Astrocyte of the spinal cord (primary cell): ENCODE measurements at regions not wholly inside any gene's neighbourhood (a gene's known extent, or its start where the extent isn't known, plus 50 kb on each side); places are given as distances from the start of the nearest gene placed in this dataset.

ENCODE experiments used
- DNase-seq: peaks from one replicate; pipeline ENCODE4 v3.0.0; 2011; ENCODE audit warnings: low read depth, low spot score
- H3K4me3 ChIP-seq: 2 replicates; pipeline ENCODE4 v1.5.1; 2011; ENCODE audit warnings: low read depth, mild to moderate bottlenecking, low read length, moderate library complexity
- CTCF ChIP-seq: IDR thresholded peaks from 2 replicates; pipeline ENCODE4 v1.5.1; 2012; ENCODE audit warnings: low read depth, mild to moderate bottlenecking, low read length, inconsistent platforms
- in situ Hi-C: cut with HindIII; loops from 2 replicates; pipeline ENCODE4 v1.10.0; 2017; ENCODE audit warnings: low sequenced_read_pairs

GRCh38 chr12:128083132-128083729 lies 183.7 kb upstream of the TMEM132C start:
- no peak for TF ChIP-seq CTCF
- DNase-seq: no peak
- in situ Hi-C loops: no loop called here
- no peak overlapping the region for H3K4me3 ChIP-seq

GRCh38 chr12:128088926-128089325 lies 178.0 kb upstream of the TMEM132C start:
- in situ Hi-C loops: no loop called here
- H3K4me3 ChIP-seq: no peak overlapping the region
- no peak for DNase-seq
- no peak for TF ChIP-seq CTCF

GRCh38 chr12:128089961-128090360 lies 177.0 kb upstream of the TMEM132C start:
- no peak for TF ChIP-seq CTCF
- DNase-seq: no peak
- in situ Hi-C loops: no loop called here

GRCh38 chr12:128091101-128091720 lies 175.8 kb upstream of the TMEM132C start:
- in situ Hi-C loops: no loop called here
- no peak for DNase-seq
- TF ChIP-seq CTCF: no peak
- H3K4me3 ChIP-seq: no peak overlapping the region

More at GRCh38 chr12:128089961-128090360, 177.0 kb upstream of the TMEM132C start:
- no peak overlapping the region for H3K4me3 ChIP-seq

- no peak for TF ChIP-seq CTCF
- H3K4me3 ChIP-seq: no peak overlapping the region
- no peak for DNase-seq
- in situ Hi-C loops: no loop called here
Observed at GRCh38 chr12:128091951-128092382, 175.0 kb upstream of the TMEM132C start.

GRCh38 chr12:128098730-128099129 lies 168.2 kb upstream of the TMEM132C start:
- no peak overlapping the region for H3K4me3 ChIP-seq
- no peak for DNase-seq
- TF ChIP-seq CTCF: no peak
- in situ Hi-C loops: no loop called here
